SK-N-SH (cell line): ENCODE measurements at regions not wholly inside any gene's neighbourhood (a gene's known extent, or its start where the extent isn't known, plus 50 kb on each side); places are given as distances from the start of the nearest gene placed in this dataset.

ENCODE experiments used
- CTCF ChIA-PET: fragments of 300-600, 350-600 bp; formaldehyde crosslinking; extraction: SDS; loops from one replicate; lab custom pipeline; 2021; lab: Yijun Ruan, JAX
- POLR2A ChIA-PET: fragments of 350-600 bp; sonication (Branson Sonifier 250); formaldehyde crosslinking; extraction: SDS; loops from one replicate; lab custom pipeline; 2020; ENCODE audit warnings: antibody characterized with exemption, inconsistent platforms; lab: Yijun Ruan, JAX
- DNase-seq: peaks from one replicate; pipeline ENCODE4 v3.0.0; 2012
- H2AFZ ChIP-seq: fragments of 200-600 bp; sonication (generic); 2 replicates; pipeline ENCODE4 v1.8.1; 2016; ENCODE audit warnings: antibody characterized with exemption, mild to moderate bottlenecking, low read depth
- H3F3A ChIP-seq: fragments of 200-600 bp; sonication (generic); replicated peaks from 2 replicates; pipeline ENCODE3; 2016; ENCODE audit warnings: antibody characterized with exemption, mild to moderate bottlenecking; ENCODE audit not compliant: insufficient read depth
- H3K27ac ChIP-seq, 2 experiments: fragments of 200-500 bp in 1 of 2; fragments of 200-600 bp in 1 of 2; sonication (Bioruptor generic) in 1 of 2; sonication (generic), shearing (Covaris generic) in 1 of 2; 2 replicates each; pipeline versions ENCODE4 v1.5.1 to v1.6.1; 2014 to 2016; ENCODE audit warnings: low read depth in 2 of 2, inconsistent platforms in 1 of 2, low read length in 1 of 2, mild to moderate bottlenecking in 1 of 2, mixed read lengths in 1 of 2
- H3K27me3 ChIP-seq: fragments of 200-600 bp; sonication (generic), shearing (Covaris generic); 2 replicates; pipeline ENCODE4 v1.6.1; 2016; ENCODE audit warnings: mixed run types; ENCODE audit not compliant: insufficient read depth
- H3K36me3 ChIP-seq, 2 experiments: fragments of 200-500 bp in 1 of 2; fragments of 200-600 bp in 1 of 2; sonication (Bioruptor generic) in 1 of 2; sonication (generic) in 1 of 2; replicated peaks in 1 of 2; 2 replicates each; pipeline versions ENCODE3 to v1.5.1; 2014 to 2016; ENCODE audit warnings: low read length in 1 of 2, mild to moderate bottlenecking in 1 of 2; ENCODE audit not compliant: insufficient read depth in 2 of 2, control insufficient read depth in 1 of 2
- H3K4me1 ChIP-seq, 2 experiments: fragments of 200-500 bp in 1 of 2; fragments of 200-600 bp in 1 of 2; sonication (Bioruptor generic) in 1 of 2; sonication (generic), shearing (Covaris generic) in 1 of 2; 2 replicates each; pipeline versions ENCODE4 v1.5.1 to v1.6.1; 2014 to 2016; ENCODE audit warnings: low read depth in 1 of 2, low read length in 1 of 2, mixed run types in 1 of 2; ENCODE audit not compliant: insufficient read depth in 2 of 2, control insufficient read depth in 1 of 2
- H3K4me2 ChIP-seq: fragments of 200-600 bp; sonication (generic), shearing (Covaris generic); 2 replicates; pipeline ENCODE4 v1.6.1; 2017; ENCODE audit warnings: mixed run types
- H3K4me3 ChIP-seq, 2 experiments: fragments of 200-500 bp in 1 of 2; fragments of 200-600 bp in 1 of 2; sonication (Bioruptor generic) in 1 of 2; sonication (generic), shearing (Covaris generic) in 1 of 2; 2 replicates each; pipeline versions ENCODE4 v1.5.1 to v1.8.1; 2014 to 2016; ENCODE audit warnings: low read depth in 2 of 2, inconsistent platforms in 1 of 2, low read length in 1 of 2, mild to moderate bottlenecking in 1 of 2, mixed read lengths in 1 of 2, moderate library complexity in 1 of 2
- H3K79me2 ChIP-seq: fragments of 200-600 bp; sonication (generic); 2 replicates; pipeline ENCODE4 v1.8.1; 2017; ENCODE audit warnings: mild to moderate bottlenecking; ENCODE audit not compliant: insufficient read depth
- H3K9ac ChIP-seq: fragments of 200-600 bp; sonication (generic); 2 replicates; pipeline ENCODE4 v1.6.1; 2017; ENCODE audit warnings: mixed run types
- H3K9me2 ChIP-seq: fragments of 200-600 bp; sonication (generic); 2 replicates; pipeline ENCODE4 v1.6.1; 2017; ENCODE audit warnings: mixed run types
- H3K9me3 ChIP-seq: fragments of 200-600 bp; sonication (generic); 2 replicates; pipeline ENCODE4 v1.6.1; 2017; ENCODE audit warnings: mixed run types, mild to moderate bottlenecking, moderate library complexity
- H4K20me1 ChIP-seq: fragments of 200-600 bp; sonication (generic); 2 replicates; pipeline ENCODE4 v1.6.1; 2017; ENCODE audit warnings: mild to moderate bottlenecking, mixed run types; ENCODE audit not compliant: insufficient read depth
- CHD2 ChIP-seq: fragments of 150-350 bp; IDR thresholded peaks from 2 replicates; pipeline ENCODE4 v1.6.1; 2018; ENCODE audit warnings: low read length; ENCODE audit not compliant: partially characterized antibody
- ELF1 ChIP-seq: IDR thresholded peaks from 2 replicates; pipeline ENCODE4 v1.4.0; 2012
- EZH2phosphoT487 ChIP-seq: fragments of 200-600 bp; sonication (generic); IDR thresholded peaks from 2 replicates; pipeline ENCODE4 v1.6.1; 2017; ENCODE audit warnings: low read depth, mixed run types, mild to moderate bottlenecking, antibody characterized with exemption, moderate library complexity, borderline replicate concordance
- FOXM1 ChIP-seq: IDR thresholded peaks from 2 replicates; pipeline ENCODE4 v1.4.0; 2012; ENCODE audit warnings: low read depth, mild to moderate bottlenecking
- GATA2 ChIP-seq: sonication (generic); formaldehyde crosslinking; IDR thresholded peaks from 2 replicates; pipeline ENCODE4 v1.5.0; 2020; ENCODE audit warnings: mild to moderate bottlenecking, missing genetic modification reagents
- JUND ChIP-seq: IDR thresholded peaks from 2 replicates; pipeline ENCODE4 v1.4.0; 2012
- MEF2A ChIP-seq: IDR thresholded peaks from 2 replicates; pipeline ENCODE4 v1.4.0; 2012; ENCODE audit warnings: low read depth, borderline replicate concordance
- MXI1 ChIP-seq: IDR thresholded peaks from 2 replicates; pipeline ENCODE4 v1.6.1; 2012; ENCODE audit warnings: mild to moderate bottlenecking, low read depth, low read length, improper control_type of control experiment
- POLR2AphosphoS5 ChIP-seq: IDR thresholded peaks from 2 replicates; pipeline ENCODE4 v1.6.1; 2012; ENCODE audit warnings: low read depth, low read length
- RCOR1 ChIP-seq: fragments of 150-350 bp; IDR thresholded peaks from 2 replicates; pipeline ENCODE4 v1.6.1; 2017; ENCODE audit warnings: antibody characterized with exemption, low read length
- RXRA ChIP-seq: IDR thresholded peaks from 2 replicates; pipeline ENCODE4 v1.4.0; 2012; ENCODE audit warnings: low read depth, mild to moderate bottlenecking, borderline replicate concordance
- SIN3A ChIP-seq: IDR thresholded peaks from 2 replicates; pipeline ENCODE4 v1.6.1; 2012; ENCODE audit warnings: low read depth, mild to moderate bottlenecking, low read length, moderate library complexity, borderline replicate concordance
- TCF12 ChIP-seq: IDR thresholded peaks from 2 replicates; pipeline ENCODE4 v1.4.0; 2012
- TEAD4 ChIP-seq: IDR thresholded peaks from 2 replicates; pipeline ENCODE4 v1.4.0; 2012; ENCODE audit warnings: mild to moderate bottlenecking, borderline replicate concordance; ENCODE audit not compliant: insufficient read depth
- WGBS: methylation state at CpG from one replicate; pipeline ENCODE4 v1.1.6; 2017; ENCODE audit warnings: low lambda C conversion rate; 5-methylcytosine and 5-hydroxymethylcytosine counted together
- TF ChIP-seq, protein P1 (sequence below): fragments of 150-350 bp; IDR thresholded peaks from 2 replicates; pipeline ENCODE4 v1.6.1; 2016; ENCODE audit warnings: mild to moderate bottlenecking, low read depth, low read length
- TF ChIP-seq, protein P2 (sequence below): fragments of 200-600 bp; sonication (generic); IDR thresholded peaks from 2 replicates; pipeline ENCODE4 v1.6.1; 2017; ENCODE audit warnings: antibody characterized with exemption, mild to moderate bottlenecking, moderate library complexity
- TF ChIP-seq, protein P3 (sequence below): IDR thresholded peaks from 2 replicates; pipeline ENCODE4; 2012
- TF ChIP-seq, protein P4 (sequence below): IDR thresholded peaks from 2 replicates; pipeline ENCODE4 v1.4.0; 2012; ENCODE audit warnings: low read depth
- TF ChIP-seq, protein P5 (sequence below): IDR thresholded peaks from 2 replicates; pipeline ENCODE4 v1.4.0; 2012; ENCODE audit warnings: low read depth, borderline replicate concordance
- TF ChIP-seq, protein P6 (sequence below): IDR thresholded peaks from 2 replicates; pipeline ENCODE4 v1.4.0; 2012; ENCODE audit warnings: low read depth, borderline replicate concordance

DNA sequence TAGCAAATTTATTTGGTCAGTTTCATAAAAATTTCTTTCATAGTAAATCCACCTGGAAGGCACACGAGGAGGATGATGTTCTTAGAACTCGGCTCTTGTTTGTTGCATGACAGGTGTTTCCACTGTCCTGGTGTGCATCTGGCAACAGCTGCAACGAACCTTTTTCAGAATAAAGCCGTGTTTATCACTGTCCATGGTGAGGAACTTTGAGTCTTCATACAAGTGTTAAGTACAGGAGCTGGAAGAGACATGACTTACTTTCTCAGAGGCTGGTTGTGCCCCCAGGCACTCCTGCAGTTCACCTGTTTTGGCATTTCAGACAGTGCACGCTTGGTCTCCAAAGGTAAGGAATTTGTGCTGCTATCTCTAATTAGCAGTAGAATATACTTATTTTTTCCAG lies 97.1 kb downstream of the ADAMTS1 start:
- no peaks in the 10 kb centered on the region for H3K79me2 ChIP-seq
- no peak overlapping the region for H3K9ac ChIP-seq
- H3K27ac ChIP-seq, result no peak overlapping the region
- no peak overlapping the region for H3K4me2 ChIP-seq
- POLR2A ChIA-PET, result no interaction called here
- DNase-seq, result no peak
- H4K20me1 ChIP-seq, result no peaks in the 10 kb centered on the region
- H3K9me3 ChIP-seq, result no peaks in the 10 kb centered on the region
- no peaks in the 10 kb centered on the region for H3F3A ChIP-seq
- H3K4me3 ChIP-seq, result no peak overlapping the region
- peaks cover 0 to 2% of the 10 kb centered on the region in 2 experiments; a peak in 1 of 4 replicates for H3K4me1 ChIP-seq
- TF ChIP-seq TEAD4 (no peak), ELF1 (no peak), GATA2 (CRISPR knock-in tag) (no peak), MXI1 (no peak), SIN3A (no peak), RXRA (no peak), JUND (no peak), FOXM1 (no peak), CHD2 (no peak), EZH2phosphoT487 (no peak), POLR2AphosphoS5 (no peak), RCOR1 (no peak), TCF12 (no peak), MEF2A (no peak)
- TF ChIP-seq, protein P1, sequence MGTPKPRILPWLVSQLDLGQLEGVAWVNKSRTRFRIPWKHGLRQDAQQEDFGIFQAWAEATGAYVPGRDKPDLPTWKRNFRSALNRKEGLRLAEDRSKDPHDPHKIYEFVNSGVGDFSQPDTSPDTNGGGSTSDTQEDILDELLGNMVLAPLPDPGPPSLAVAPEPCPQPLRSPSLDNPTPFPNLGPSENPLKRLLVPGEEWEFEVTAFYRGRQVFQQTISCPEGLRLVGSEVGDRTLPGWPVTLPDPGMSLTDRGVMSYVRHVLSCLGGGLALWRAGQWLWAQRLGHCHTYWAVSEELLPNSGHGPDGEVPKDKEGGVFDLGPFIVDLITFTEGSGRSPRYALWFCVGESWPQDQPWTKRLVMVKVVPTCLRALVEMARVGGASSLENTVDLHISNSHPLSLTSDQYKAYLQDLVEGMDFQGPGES, result no peak
- TF ChIP-seq, protein P2, sequence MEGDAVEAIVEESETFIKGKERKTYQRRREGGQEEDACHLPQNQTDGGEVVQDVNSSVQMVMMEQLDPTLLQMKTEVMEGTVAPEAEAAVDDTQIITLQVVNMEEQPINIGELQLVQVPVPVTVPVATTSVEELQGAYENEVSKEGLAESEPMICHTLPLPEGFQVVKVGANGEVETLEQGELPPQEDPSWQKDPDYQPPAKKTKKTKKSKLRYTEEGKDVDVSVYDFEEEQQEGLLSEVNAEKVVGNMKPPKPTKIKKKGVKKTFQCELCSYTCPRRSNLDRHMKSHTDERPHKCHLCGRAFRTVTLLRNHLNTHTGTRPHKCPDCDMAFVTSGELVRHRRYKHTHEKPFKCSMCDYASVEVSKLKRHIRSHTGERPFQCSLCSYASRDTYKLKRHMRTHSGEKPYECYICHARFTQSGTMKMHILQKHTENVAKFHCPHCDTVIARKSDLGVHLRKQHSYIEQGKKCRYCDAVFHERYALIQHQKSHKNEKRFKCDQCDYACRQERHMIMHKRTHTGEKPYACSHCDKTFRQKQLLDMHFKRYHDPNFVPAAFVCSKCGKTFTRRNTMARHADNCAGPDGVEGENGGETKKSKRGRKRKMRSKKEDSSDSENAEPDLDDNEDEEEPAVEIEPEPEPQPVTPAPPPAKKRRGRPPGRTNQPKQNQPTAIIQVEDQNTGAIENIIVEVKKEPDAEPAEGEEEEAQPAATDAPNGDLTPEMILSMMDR, result no peak
- TF ChIP-seq, protein P3, sequence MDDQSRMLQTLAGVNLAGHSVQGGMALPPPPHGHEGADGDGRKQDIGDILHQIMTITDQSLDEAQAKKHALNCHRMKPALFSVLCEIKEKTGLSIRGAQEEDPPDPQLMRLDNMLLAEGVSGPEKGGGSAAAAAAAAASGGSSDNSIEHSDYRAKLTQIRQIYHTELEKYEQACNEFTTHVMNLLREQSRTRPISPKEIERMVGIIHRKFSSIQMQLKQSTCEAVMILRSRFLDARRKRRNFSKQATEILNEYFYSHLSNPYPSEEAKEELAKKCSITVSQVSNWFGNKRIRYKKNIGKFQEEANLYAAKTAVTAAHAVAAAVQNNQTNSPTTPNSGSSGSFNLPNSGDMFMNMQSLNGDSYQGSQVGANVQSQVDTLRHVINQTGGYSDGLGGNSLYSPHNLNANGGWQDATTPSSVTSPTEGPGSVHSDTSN, result no peak
- TF ChIP-seq, protein P4, sequence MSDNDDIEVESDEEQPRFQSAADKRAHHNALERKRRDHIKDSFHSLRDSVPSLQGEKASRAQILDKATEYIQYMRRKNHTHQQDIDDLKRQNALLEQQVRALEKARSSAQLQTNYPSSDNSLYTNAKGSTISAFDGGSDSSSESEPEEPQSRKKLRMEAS, result no peak
- TF ChIP-seq, protein P5, sequence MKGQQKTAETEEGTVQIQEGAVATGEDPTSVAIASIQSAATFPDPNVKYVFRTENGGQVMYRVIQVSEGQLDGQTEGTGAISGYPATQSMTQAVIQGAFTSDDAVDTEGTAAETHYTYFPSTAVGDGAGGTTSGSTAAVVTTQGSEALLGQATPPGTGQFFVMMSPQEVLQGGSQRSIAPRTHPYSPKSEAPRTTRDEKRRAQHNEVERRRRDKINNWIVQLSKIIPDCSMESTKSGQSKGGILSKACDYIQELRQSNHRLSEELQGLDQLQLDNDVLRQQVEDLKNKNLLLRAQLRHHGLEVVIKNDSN, result no peak
- TF ChIP-seq, protein P6, sequence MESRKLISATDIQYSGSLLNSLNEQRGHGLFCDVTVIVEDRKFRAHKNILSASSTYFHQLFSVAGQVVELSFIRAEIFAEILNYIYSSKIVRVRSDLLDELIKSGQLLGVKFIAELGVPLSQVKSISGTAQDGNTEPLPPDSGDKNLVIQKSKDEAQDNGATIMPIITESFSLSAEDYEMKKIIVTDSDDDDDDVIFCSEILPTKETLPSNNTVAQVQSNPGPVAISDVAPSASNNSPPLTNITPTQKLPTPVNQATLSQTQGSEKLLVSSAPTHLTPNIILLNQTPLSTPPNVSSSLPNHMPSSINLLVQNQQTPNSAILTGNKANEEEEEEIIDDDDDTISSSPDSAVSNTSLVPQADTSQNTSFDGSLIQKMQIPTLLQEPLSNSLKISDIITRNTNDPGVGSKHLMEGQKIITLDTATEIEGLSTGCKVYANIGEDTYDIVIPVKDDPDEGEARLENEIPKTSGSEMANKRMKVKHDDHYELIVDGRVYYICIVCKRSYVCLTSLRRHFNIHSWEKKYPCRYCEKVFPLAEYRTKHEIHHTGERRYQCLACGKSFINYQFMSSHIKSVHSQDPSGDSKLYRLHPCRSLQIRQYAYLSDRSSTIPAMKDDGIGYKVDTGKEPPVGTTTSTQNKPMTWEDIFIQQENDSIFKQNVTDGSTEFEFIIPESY, result no peak
- TF ChIP-seq, all 33 proteins: peak for 0
- 49% methylated on average over 5 of the region's 5 CpGs for WGBS
- H2AFZ ChIP-seq, result no peak overlapping the region
- H3K36me3 ChIP-seq, result no peaks in the 10 kb centered on the region
- CTCF ChIA-PET, result no interaction called here
- H3K27me3 ChIP-seq, result no peaks in the 10 kb centered on the region; the same call in 1 of the 2 replicates
- no peaks in the 10 kb centered on the region for H3K9me2 ChIP-seq
